Keratinocyte (primary cell): ENCODE measurements at regions not wholly inside any gene's neighbourhood (a gene's known extent, or its start where the extent isn't known, plus 50 kb on each side); places are given as distances from the start of the nearest gene placed in this dataset.
A peak's percentile ranks its signal among the peaks of the same experiment; 100 is the strongest.

Experiments
- DNase-seq: peaks from one replicate; pipeline ENCODE4 v3.0.0-alpha.2; 2011; ENCODE audit warnings: low read depth, missing footprints, low spot score
- FAIRE-seq: peaks from 2 replicates; lab custom pipeline; 2011; peaks lifted over from hg19 to GRCh38; lab: Jason Lieb, UNC
- H2AFZ ChIP-seq: 2 replicates; pipeline ENCODE4 v1.6.0; 2012; ENCODE audit warnings: low read length, control low read depth, inconsistent platforms; ENCODE audit not compliant: control insufficient read depth
- H3K27ac ChIP-seq: 2 replicates; pipeline ENCODE4 v1.5.1; 2011; ENCODE audit warnings: low read length; ENCODE audit not compliant: control insufficient read depth, insufficient read depth
- H3K27me3 ChIP-seq: 3 replicates; pipeline ENCODE4 v1.6.0; 2011; ENCODE audit warnings: low read length; ENCODE audit not compliant: control insufficient read depth, insufficient read depth; ENCODE audit errors: extremely low read depth
- H3K36me3 ChIP-seq, 2 experiments: 2 replicates in 1 of 2; 3 replicates in 1 of 2; pipeline ENCODE4 v1.5.1; 2011; ENCODE audit warnings: low read length in 2 of 2, mild to moderate bottlenecking in 1 of 2; ENCODE audit not compliant: control insufficient read depth in 2 of 2, insufficient read depth in 2 of 2; ENCODE audit errors: extremely low read depth in 1 of 2
- H3K4me1 ChIP-seq: 3 replicates; pipeline ENCODE4 v1.5.1; 2011; ENCODE audit warnings: low read length; ENCODE audit not compliant: control insufficient read depth, insufficient read depth; ENCODE audit errors: extremely low read depth
- H3K4me2 ChIP-seq: 3 replicates; pipeline ENCODE4 v1.6.0; 2011; ENCODE audit warnings: low read depth, low read length; ENCODE audit not compliant: control insufficient read depth, insufficient read depth; ENCODE audit errors: extremely low read depth
- H3K4me3 ChIP-seq, 3 experiments: fragments of 200-600 bp in 1 of 3; sonication (generic) in 1 of 3; 2 replicates in 2 of 3; 3 replicates in 1 of 3; pipeline ENCODE4 v1.5.1; 2011 to 2016; ENCODE audit warnings: low read length in 3 of 3, mild to moderate bottlenecking in 3 of 3, control low read depth in 2 of 3, inconsistent platforms in 1 of 3, low read depth in 1 of 3, mixed read lengths in 1 of 3, mixed run types in 1 of 3, moderate library complexity in 1 of 3; ENCODE audit not compliant: control insufficient read depth in 2 of 3, insufficient read depth in 2 of 3; ENCODE audit errors: extremely low read depth in 1 of 3
- H3K79me2 ChIP-seq: 2 replicates; pipeline ENCODE4 v1.6.0; 2012; ENCODE audit warnings: low read length; ENCODE audit not compliant: control insufficient read depth, insufficient read depth
- H3K9ac ChIP-seq: 3 replicates; pipeline ENCODE4 v1.6.0; 2011; ENCODE audit warnings: low read length; ENCODE audit not compliant: control insufficient read depth, insufficient read depth; ENCODE audit errors: extremely low read depth
- H3K9me1 ChIP-seq: 3 replicates; pipeline ENCODE4 v1.6.0; 2011; ENCODE audit warnings: low read length; ENCODE audit not compliant: control insufficient read depth, insufficient read depth; ENCODE audit errors: extremely low read depth
- H3K9me3 ChIP-seq: 2 replicates; pipeline ENCODE4 v1.5.1; 2012; ENCODE audit warnings: low read depth, low read length; ENCODE audit not compliant: control insufficient read depth
- H4K20me1 ChIP-seq: 3 replicates; pipeline ENCODE4 v1.6.0; 2011; ENCODE audit warnings: low read length; ENCODE audit not compliant: control insufficient read depth, insufficient read depth; ENCODE audit errors: extremely low read depth
- CTCF ChIP-seq, 3 experiments: IDR thresholded peaks in 1 of 3; conservative IDR thresholded peaks in 1 of 3; optimal IDR thresholded peaks in 1 of 3; 2 replicates in 2 of 3; 3 replicates in 1 of 3; pipeline versions ENCODE3 to v1.5.1; 2011; ENCODE audit warnings: low read length in 3 of 3, mild to moderate bottlenecking in 3 of 3, moderate library complexity in 2 of 3, control low read depth in 1 of 3, inconsistent platforms in 1 of 3; ENCODE audit not compliant: insufficient read depth in 2 of 3; ENCODE audit errors: extremely low read depth in 1 of 3
- EZH2 ChIP-seq: IDR thresholded peaks from one replicate; pipeline ENCODE4 v1.6.1; 2012; ENCODE audit warnings: inconsistent platforms, mild to moderate bottlenecking, low read length, moderate library complexity
- dilution Hi-C: fragments of 300-500 bp; cut with MboI; formaldehyde crosslinking; loops from one replicate; pipeline ENCODE4 v1.7.0; 2020; ENCODE audit warnings: low sequenced_read_pairs; ENCODE audit not compliant: extremely low pct_ligation_motif_present

GRCh38 chr2:63678551-63678950 lies 89.8 kb downstream of the MDH1 start:
- no peak overlapping the region for H2AFZ ChIP-seq
- H3K4me2 ChIP-seq = no peak overlapping the region
- no peaks in the 10 kb centered on the region for H4K20me1 ChIP-seq
- no peak overlapping the region for H3K4me3 ChIP-seq
- H3K36me3 ChIP-seq = no peaks in the 10 kb centered on the region
- DNase-seq = no peak
- no peaks in the 10 kb centered on the region for H3K79me2 ChIP-seq
- peaks cover 23% of the 10 kb centered on the region for H3K4me1 ChIP-seq
- H3K27me3 ChIP-seq = no peaks in the 10 kb centered on the region
- dilution Hi-C loops = no loop called here
- no peaks in the 10 kb centered on the region for H3K9me1 ChIP-seq
- H3K9me3 ChIP-seq = no peaks in the 10 kb centered on the region
- H3K27ac ChIP-seq = no peak overlapping the region
- no peak overlapping the region for H3K9ac ChIP-seq
- FAIRE-seq = no peak
- TF ChIP-seq CTCF (optimal IDR thresholded peaks at IDR 0.05 in 1 of 3, IDR thresholded peaks at IDR 0.05 in 1 of 3, conservative IDR thresholded peaks at IDR 0.05 in 1 of 3; ENCODE audit: extremely low read depth in 1 of 3, insufficient read depth in 2 of 3, low read length in 3 of 3) = no peak
- TF ChIP-seq EZH2 = no peak

- H3K27ac ChIP-seq = no peak overlapping the region
- H3K9ac ChIP-seq = no peak overlapping the region
- H2AFZ ChIP-seq = no peak overlapping the region
- FAIRE-seq (peak; percentile 98), DNase-seq (peak; percentile 45)
- dilution Hi-C loops = no loop called here
- H3K36me3 ChIP-seq = no peaks in the 10 kb centered on the region
- TF ChIP-seq CTCF (optimal IDR thresholded peaks at IDR 0.05 in 1 of 3, IDR thresholded peaks at IDR 0.05 in 1 of 3, conservative IDR thresholded peaks at IDR 0.05 in 1 of 3; ENCODE audit: extremely low read depth in 1 of 3, insufficient read depth in 2 of 3, low read length in 3 of 3) (no peak), EZH2 (no peak)
- no peaks in the 10 kb centered on the region for H3K79me2 ChIP-seq
- peak overlapping the region; percentile 1 for H3K4me2 ChIP-seq
- H3K4me1 ChIP-seq = peaks cover 23% of the 10 kb centered on the region
- no peaks in the 10 kb centered on the region for H3K9me1 ChIP-seq
- no peak overlapping the region for H3K4me3 ChIP-seq
- H4K20me1 ChIP-seq = no peaks in the 10 kb centered on the region
- H3K27me3 ChIP-seq = no peaks in the 10 kb centered on the region
- no peaks in the 10 kb centered on the region for H3K9me3 ChIP-seq
Measured at GRCh38 chr2:63679252-63679855, 90.6 kb downstream of the MDH1 start.
